Heart left ventricle (tissue), 13 donors: ENCODE measurements at regions not wholly inside any gene's neighbourhood (a gene's known extent, or its start where the extent isn't known, plus 50 kb on each side); places are given as distances from the start of the nearest gene placed in this dataset.

ENCODE experiments used
- POLR2A ChIP-seq, 2 donors: fragments of 450-650 bp; IDR thresholded peaks; one replicate each; pipeline ENCODE4 v1.6.1; 2017; ENCODE audit warnings: antibody characterized with exemption in 2 of 2, mild to moderate bottlenecking in 2 of 2, moderate library complexity in 2 of 2
- TF ChIP-seq, protein P1 (sequence below), 12 donors: fragments of 200-600 bp; sonication (generic) in 4 of 12; IDR thresholded peaks; one replicate each; pipeline versions ENCODE4 v1.5.0 to v1.8.0; 2018 to 2022; ENCODE audit warnings: antibody characterized with exemption in 12 of 12, mild to moderate bottlenecking in 5 of 12
- donor health status: ischemic (EF 13 %, LVEDD 7.1; RV severe dilation, severe dysfunction).
- donor health status: DM: no; HTN: yes; CAD: no.
- donor health status: DM: no; HTN: no; CAD: no.
- donor health status: ischemic (EF 25% LVEDD 6.9; RV normal size, moderate dysfunction).
- donor health status: ischemic (EF 25% LVEDD 5.7; RV mildly dilated, moderate dysfunction).
- donor health status: ischemic (EF 35%, LVEDD 5.7; RV mildly dilated, moderate dysfunction).
- donor health status: nonischemic (EF 11% LVEDD 7.7; RV severe dilation, severe dysfunction).
- donor health status: DM: yes; HTN: yes; CAD: no.
- donor health status: PGD.
- donor health status: ischemic (EF 29% LVEDD 5.4; RV normal size, mild dysfunction).
- donor health status: nonischemic (EF 23%, LVEDD 6.1; RV moderate dilation, normal function).

- TF ChIP-seq POLR2A (IDR thresholded peaks at IDR 0.05), result no peak
- TF ChIP-seq, protein P1, sequence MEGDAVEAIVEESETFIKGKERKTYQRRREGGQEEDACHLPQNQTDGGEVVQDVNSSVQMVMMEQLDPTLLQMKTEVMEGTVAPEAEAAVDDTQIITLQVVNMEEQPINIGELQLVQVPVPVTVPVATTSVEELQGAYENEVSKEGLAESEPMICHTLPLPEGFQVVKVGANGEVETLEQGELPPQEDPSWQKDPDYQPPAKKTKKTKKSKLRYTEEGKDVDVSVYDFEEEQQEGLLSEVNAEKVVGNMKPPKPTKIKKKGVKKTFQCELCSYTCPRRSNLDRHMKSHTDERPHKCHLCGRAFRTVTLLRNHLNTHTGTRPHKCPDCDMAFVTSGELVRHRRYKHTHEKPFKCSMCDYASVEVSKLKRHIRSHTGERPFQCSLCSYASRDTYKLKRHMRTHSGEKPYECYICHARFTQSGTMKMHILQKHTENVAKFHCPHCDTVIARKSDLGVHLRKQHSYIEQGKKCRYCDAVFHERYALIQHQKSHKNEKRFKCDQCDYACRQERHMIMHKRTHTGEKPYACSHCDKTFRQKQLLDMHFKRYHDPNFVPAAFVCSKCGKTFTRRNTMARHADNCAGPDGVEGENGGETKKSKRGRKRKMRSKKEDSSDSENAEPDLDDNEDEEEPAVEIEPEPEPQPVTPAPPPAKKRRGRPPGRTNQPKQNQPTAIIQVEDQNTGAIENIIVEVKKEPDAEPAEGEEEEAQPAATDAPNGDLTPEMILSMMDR (IDR thresholded peaks at IDR 0.05), result no peak
Measured at GRCh38 chr4:100707786-100708185, 190.0 kb upstream of the EMCN start.
